GM23248 (cell line): ENCODE measurements at regions not wholly inside any gene's neighbourhood (a gene's known extent, or its start where the extent isn't known, plus 50 kb on each side); places are given as distances from the start of the nearest gene placed in this dataset.
"Not testable (repeated sequence)": the region's sequence is repeated elsewhere in the genome, so short reads cannot be mapped to it uniquely, and the experiment has no call there.

Experiments used
- EZH2 ChIP-seq: fragments of 200-600 bp; sonication (generic); IDR thresholded peaks from 2 replicates; pipeline ENCODE4 v1.6.1; 2018; ENCODE audit warnings: antibody characterized with exemption, mild to moderate bottlenecking; ENCODE audit not compliant: insufficient read depth, poor library complexity, severe bottlenecking
- EZH2phosphoT487 ChIP-seq: fragments of 200-600 bp; sonication (generic); IDR thresholded peaks from 2 replicates; pipeline ENCODE4 v1.6.1; 2018; ENCODE audit warnings: antibody characterized with exemption, moderate library complexity, mild to moderate bottlenecking, low read depth; ENCODE audit not compliant: insufficient read depth

DNA sequence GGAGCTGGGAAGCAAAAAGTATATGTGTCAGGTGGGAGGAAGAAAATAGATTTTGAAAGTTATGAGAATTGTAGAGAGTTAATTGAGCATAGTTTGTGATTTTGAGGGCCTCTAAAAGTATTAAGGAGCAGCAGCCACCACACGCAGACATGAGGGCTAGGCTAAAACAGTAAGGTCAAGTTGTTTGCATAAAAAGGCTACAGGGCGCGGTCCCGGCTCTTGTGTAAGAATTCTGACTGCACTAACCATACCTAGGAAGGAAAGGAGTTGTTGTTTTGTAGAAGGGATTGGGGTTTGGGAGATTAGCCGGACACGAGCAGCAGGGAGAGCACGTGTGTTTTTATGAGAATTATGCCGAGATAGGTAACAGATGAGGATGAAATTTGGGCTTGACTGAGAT lies 207.2 kb upstream of the ELL2 start:
- TF ChIP-seq EZH2, EZH2phosphoT487: not testable (repeated sequence)
